HCT116 (cell line): ENCODE measurements at regions not wholly inside any gene's neighbourhood (a gene's known extent, or its start where the extent isn't known, plus 50 kb on each side); places are given as distances from the start of the nearest gene placed in this dataset.

Experiments used
- CEBPB ChIP-seq: IDR thresholded peaks from 2 replicates; pipeline ENCODE4 v1.6.1; 2012; ENCODE audit warnings: low read depth
- CTCF ChIP-seq, 3 experiments: fragments of 200-600 bp in 1 of 3; sonication (generic) in 1 of 3; IDR thresholded peaks in 2 of 3; conservative IDR thresholded peaks in 1 of 3; 2 replicates each; pipeline ENCODE4 v1.5.1; 2012 to 2017; ENCODE audit warnings: low read depth in 2 of 3, low read length in 2 of 3, antibody characterized with exemption in 1 of 3, borderline replicate concordance in 1 of 3, control low read depth in 1 of 3, mild to moderate bottlenecking in 1 of 3, mixed read lengths in 1 of 3, mixed run types in 1 of 3, moderate library complexity in 1 of 3; ENCODE audit not compliant: insufficient read depth in 1 of 3
- EGR1 ChIP-seq: IDR thresholded peaks from 2 replicates; pipeline ENCODE4 v1.6.1; 2012; ENCODE audit warnings: low read depth
- EZH2 ChIP-seq: fragments of 200-600 bp; sonication (generic); IDR thresholded peaks from 2 replicates; pipeline ENCODE4 v1.6.1; 2017; ENCODE audit warnings: antibody characterized with exemption, mixed run types
- EZH2phosphoT487 ChIP-seq: fragments of 200-600 bp; IDR thresholded peaks from 2 replicates; pipeline ENCODE4 v1.6.1; 2018; ENCODE audit warnings: antibody characterized with exemption, borderline replicate concordance
- JUND ChIP-seq: IDR thresholded peaks from 2 replicates; pipeline ENCODE4 v1.6.1; 2012
- POLR2A ChIP-seq: IDR thresholded peaks from 2 replicates; pipeline ENCODE4 v1.7.0; 2011; ENCODE audit warnings: borderline replicate concordance; ENCODE audit not compliant: insufficient read depth, insufficient read length; ENCODE audit errors: extremely low read depth
- POLR2AphosphoS5 ChIP-seq: IDR thresholded peaks from 2 replicates; pipeline ENCODE4 v1.6.1; 2011; ENCODE audit warnings: mild to moderate bottlenecking, low read depth, low read length, moderate library complexity
- REST ChIP-seq: IDR thresholded peaks from 2 replicates; pipeline ENCODE4 v1.6.1; 2012; ENCODE audit warnings: low read depth
- SP1 ChIP-seq: IDR thresholded peaks from 2 replicates; pipeline ENCODE4 v1.6.1; 2012; ENCODE audit warnings: low read depth
- SRF ChIP-seq: IDR thresholded peaks from 2 replicates; pipeline ENCODE4 v1.6.1; 2012; ENCODE audit warnings: low read depth
- YY1 ChIP-seq: IDR thresholded peaks from 2 replicates; pipeline ENCODE4 v1.6.1; 2011; ENCODE audit warnings: low read length, low read depth, moderate library complexity, mild to moderate bottlenecking; ENCODE audit not compliant: insufficient replicate concordance; ENCODE audit errors: extremely low read depth
- ZFX ChIP-seq: fragments of 450-650 bp; IDR thresholded peaks from 2 replicates; pipeline ENCODE4 v1.6.1; 2017

GRCh38 chr15:69525543-69525942, 72.9 kb downstream of the RPLP1 start:
- TF ChIP-seq JUND = no peak
- TF ChIP-seq CTCF (IDR thresholded peaks at IDR 0.05 in 2 of 3, conservative IDR thresholded peaks at IDR 0.05 in 1 of 3; ENCODE audit: borderline replicate concordance in 1 of 3, insufficient read depth in 1 of 3, low read depth in 2 of 3, low read length in 2 of 3) = no peak
- TF ChIP-seq EZH2 = no peak
- TF ChIP-seq EGR1 = no peak
- no peak for TF ChIP-seq REST
- TF ChIP-seq SRF = no peak
- TF ChIP-seq POLR2A = no peak
- no peak for TF ChIP-seq POLR2AphosphoS5
- TF ChIP-seq CEBPB = no peak
- TF ChIP-seq EZH2phosphoT487 = no peak
- no peak for TF ChIP-seq YY1
- TF ChIP-seq ZFX = no peak
- no peak for TF ChIP-seq SP1
